ENCODE measurements at regions not wholly inside any gene's neighbourhood (a gene's known extent, or its start where the extent isn't known, plus 50 kb on each side); places are given as distances from the start of the nearest gene placed in this dataset.

- no peaks in the 10 kb centered on the region for H3K36me3 Mint-ChIP-seq (ENCODE audit: low read depth)
- no peak overlapping the region for H3K27ac Mint-ChIP-seq
- H3K9me3 Mint-ChIP-seq = peaks cover 2% of the 10 kb centered on the region
- no peak overlapping the region for H3K4me3 Mint-ChIP-seq
- POLR2A ChIA-PET = no interaction called here
- CTCF ChIA-PET = no interaction called here
- no peaks in the 10 kb centered on the region for H3K27me3 Mint-ChIP-seq
- DNase-seq = no peak
- no peaks in the 10 kb centered on the region for H3K4me1 Mint-ChIP-seq
Observed at GRCh38 chr4:156195914-156196313, 242.2 kb upstream of the CTSO start.

GRCh38 chr4:156194896-156195295 lies 241.2 kb upstream of the CTSO start:
- Mint-ChIP-seq H3K27me3 (no peaks in the 10 kb centered on the region), H3K4me3 (no peak overlapping the region), H3K9me3 (peaks cover 2% of the 10 kb centered on the region), H3K36me3 (ENCODE audit: low read depth) (no peaks in the 10 kb centered on the region), H3K4me1 (no peaks in the 10 kb centered on the region), H3K27ac (no peak overlapping the region)
- ChIA-PET CTCF (no interaction called here), POLR2A (no interaction called here)
- no peak for DNase-seq

GRCh38 chr4:156193800-156194199 lies 240.1 kb upstream of the CTSO start:
- no peak overlapping the region for H3K4me3 Mint-ChIP-seq

GRCh38 chr4:156193106-156193505 lies 239.4 kb upstream of the CTSO start:
- no peaks in the 10 kb centered on the region for H3K36me3 Mint-ChIP-seq (ENCODE audit: low read depth)

More at GRCh38 chr4:156193800-156194199, 240.1 kb upstream of the CTSO start:
- H3K27ac Mint-ChIP-seq = no peak overlapping the region
- no peak for DNase-seq
- no peaks in the 10 kb centered on the region for H3K36me3 Mint-ChIP-seq (ENCODE audit: low read depth)
- H3K27me3 Mint-ChIP-seq = no peaks in the 10 kb centered on the region
- ChIA-PET CTCF (no interaction called here), POLR2A (no interaction called here)
- no peaks in the 10 kb centered on the region for H3K4me1 Mint-ChIP-seq
- peaks cover 2% of the 10 kb centered on the region for H3K9me3 Mint-ChIP-seq

GRCh38 chr4:156192033-156192432 lies 238.4 kb upstream of the CTSO start:
- no peak for DNase-seq
- no peak overlapping the region for H3K4me3 Mint-ChIP-seq
- H3K27me3 Mint-ChIP-seq = no peaks in the 10 kb centered on the region
- H3K36me3 Mint-ChIP-seq (ENCODE audit: low read depth) = no peaks in the 10 kb centered on the region
- H3K4me1 Mint-ChIP-seq = no peaks in the 10 kb centered on the region
- no peaks in the 10 kb centered on the region for H3K9me3 Mint-ChIP-seq
- ChIA-PET POLR2A (no interaction called here), CTCF (no interaction called here)
- no peak overlapping the region for H3K27ac Mint-ChIP-seq

More at GRCh38 chr4:156193106-156193505, 239.4 kb upstream of the CTSO start:
- no peak for DNase-seq
- Mint-ChIP-seq H3K4me1 (no peaks in the 10 kb centered on the region), H3K4me3 (no peak overlapping the region), H3K9me3 (peaks cover 2% of the 10 kb centered on the region), H3K27me3 (no peaks in the 10 kb centered on the region), H3K27ac (no peak overlapping the region)
- ChIA-PET CTCF (no interaction called here), POLR2A (no interaction called here)

- POLR2A ChIA-PET = no interaction called here
- H3K4me1 Mint-ChIP-seq = no peaks in the 10 kb centered on the region
- DNase-seq = no peak
- CTCF ChIA-PET = no interaction called here
- no peak overlapping the region for H3K4me3 Mint-ChIP-seq
- H3K27me3 Mint-ChIP-seq = no peaks in the 10 kb centered on the region
- no peaks in the 10 kb centered on the region for H3K9me3 Mint-ChIP-seq
- no peak overlapping the region for H3K27ac Mint-ChIP-seq
- no peaks in the 10 kb centered on the region for H3K36me3 Mint-ChIP-seq (ENCODE audit: low read depth)
Observed at GRCh38 chr4:156191044-156191781, 237.5 kb upstream of the CTSO start.

- ChIA-PET POLR2A (no interaction called here), CTCF (no interaction called here)
- no peak overlapping the region for H3K4me3 Mint-ChIP-seq
- DNase-seq = no peak
- no peak overlapping the region for H3K27ac Mint-ChIP-seq
- no peaks in the 10 kb centered on the region for H3K36me3 Mint-ChIP-seq (ENCODE audit: low read depth)
- H3K27me3 Mint-ChIP-seq = no peaks in the 10 kb centered on the region
- H3K4me1 Mint-ChIP-seq = no peaks in the 10 kb centered on the region
- H3K9me3 Mint-ChIP-seq = no peaks in the 10 kb centered on the region
Observed at GRCh38 chr4:156190615-156191014, 236.9 kb upstream of the CTSO start.

GRCh38 chr4:156188596-156188995 lies 234.9 kb upstream of the CTSO start:
- H3K27me3 Mint-ChIP-seq = no peaks in the 10 kb centered on the region
- H3K4me3 Mint-ChIP-seq = no peak overlapping the region
- H3K4me1 Mint-ChIP-seq = no peaks in the 10 kb centered on the region
- ChIA-PET CTCF (no interaction called here), POLR2A (no interaction called here)
- no peaks in the 10 kb centered on the region for H3K36me3 Mint-ChIP-seq (ENCODE audit: low read depth)
- no peak for DNase-seq
- no peaks in the 10 kb centered on the region for H3K9me3 Mint-ChIP-seq
- H3K27ac Mint-ChIP-seq = no peak overlapping the region

- no peak overlapping the region for H3K27ac Mint-ChIP-seq
- H3K4me1 Mint-ChIP-seq = no peaks in the 10 kb centered on the region
- ChIA-PET CTCF (no interaction called here), POLR2A (no interaction called here)
- H3K4me3 Mint-ChIP-seq = no peak overlapping the region
- H3K36me3 Mint-ChIP-seq (ENCODE audit: low read depth) = no peaks in the 10 kb centered on the region
- no peak for DNase-seq
- H3K9me3 Mint-ChIP-seq = no peaks in the 10 kb centered on the region
- no peaks in the 10 kb centered on the region for H3K27me3 Mint-ChIP-seq
Observed at GRCh38 chr4:156186111-156186510, 232.4 kb upstream of the CTSO start.

- H3K27ac Mint-ChIP-seq = no peak overlapping the region
- H3K4me3 Mint-ChIP-seq = no peak overlapping the region
- ChIA-PET POLR2A (no interaction called here), CTCF (interaction anchor here (0.6 kb wide), 1 partner anchor 114 kb away, joined by 3 read pairs; no protein-coding TSS in a partner anchor)
- H3K9me3 Mint-ChIP-seq = no peaks in the 10 kb centered on the region
- no peaks in the 10 kb centered on the region for H3K27me3 Mint-ChIP-seq
- no peaks in the 10 kb centered on the region for H3K36me3 Mint-ChIP-seq (ENCODE audit: low read depth)
- no peaks in the 10 kb centered on the region for H3K4me1 Mint-ChIP-seq
- no peak for DNase-seq
Observed at GRCh38 chr4:156185514-156186055, 231.9 kb upstream of the CTSO start.

GRCh38 chr4:156182269-156182668 lies 228.6 kb upstream of the CTSO start:
- Mint-ChIP-seq H3K27me3 (no peaks in the 10 kb centered on the region), H3K9me3 (no peaks in the 10 kb centered on the region), H3K4me3 (no peak overlapping the region), H3K27ac (no peak overlapping the region), H3K4me1 (no peaks in the 10 kb centered on the region), H3K36me3 (ENCODE audit: low read depth) (no peaks in the 10 kb centered on the region)
- no peak for DNase-seq
- ChIA-PET CTCF (no interaction called here), POLR2A (no interaction called here)

GRCh38 chr4:156177941-156178340 lies 224.3 kb upstream of the CTSO start:
- no peak overlapping the region for H3K27ac Mint-ChIP-seq
- ChIA-PET POLR2A (no interaction called here), CTCF (no interaction called here)

GRCh38 chr4:156176896-156177295 lies 223.2 kb upstream of the CTSO start:
- Mint-ChIP-seq H3K4me1 (no peaks in the 10 kb centered on the region), H3K4me3 (no peak overlapping the region), H3K27me3 (no peaks in the 10 kb centered on the region), H3K36me3 (ENCODE audit: low read depth) (no peaks in the 10 kb centered on the region), H3K9me3 (no peaks in the 10 kb centered on the region), H3K27ac (no peak overlapping the region)
- ChIA-PET CTCF (no interaction called here), POLR2A (no interaction called here)
- no peak for DNase-seq

More at GRCh38 chr4:156177941-156178340, 224.3 kb upstream of the CTSO start:
- Mint-ChIP-seq H3K9me3 (no peaks in the 10 kb centered on the region), H3K4me1 (no peaks in the 10 kb centered on the region), H3K36me3 (ENCODE audit: low read depth) (no peaks in the 10 kb centered on the region), H3K27me3 (no peaks in the 10 kb centered on the region), H3K4me3 (no peak overlapping the region)
- DNase-seq = no peak

- H3K9me3 Mint-ChIP-seq = no peaks in the 10 kb centered on the region
Observed at GRCh38 chr4:156173937-156174336, 220.3 kb upstream of the CTSO start.

More at GRCh38 chr4:156173937-156174336, 220.3 kb upstream of the CTSO start:
- H3K27ac Mint-ChIP-seq = no peak overlapping the region
- no peak for DNase-seq
- ChIA-PET POLR2A (no interaction called here), CTCF (no interaction called here)
- no peaks in the 10 kb centered on the region for H3K4me1 Mint-ChIP-seq
- H3K4me3 Mint-ChIP-seq = no peak overlapping the region
- no peaks in the 10 kb centered on the region for H3K27me3 Mint-ChIP-seq
- H3K36me3 Mint-ChIP-seq (ENCODE audit: low read depth) = no peaks in the 10 kb centered on the region

Measured in activated CD4-positive, alpha-beta memory T cell treated with anti-CD3 and anti-CD28 coated beads, Interleukin-2, amount 10 ng/mL, durations not matched to agents 7 days and 5 days (primary cell).